Natural killer cell (primary cell): ENCODE measurements at regions not wholly inside any gene's neighbourhood (a gene's known extent, or its start where the extent isn't known, plus 50 kb on each side); places are given as distances from the start of the nearest gene placed in this dataset.

Source experiments
- ATAC-seq, 3 donors: fragments of 150-1000 bp in 2 of 3; fragments of 200-7000 bp in 1 of 3; cut with Tn5 transposase; 1 replicate in 1 of 3; 2 replicates in 2 of 3; pipeline ENCODE4 v1.10.0; 2021; ENCODE audit warnings: mild to moderate bottlenecking in 2 of 3, moderate library complexity in 2 of 3
- DNase-seq, 2 donors: peaks; one replicate each; pipeline versions ENCODE4 v3.0.0 to v3.0.0-alpha.2; 2013 to 2021; ENCODE audit warnings: mixed read lengths in 1 of 2
- H3K27ac ChIP-seq: one replicate; pipeline ENCODE4 v1.5.1; 2013; ENCODE audit warnings: mild to moderate bottlenecking, low read length
- H3K27me3 ChIP-seq: one replicate; pipeline ENCODE4 v1.6.1; 2013; ENCODE audit warnings: low read length; ENCODE audit not compliant: control insufficient read depth, insufficient read depth
- H3K36me3 ChIP-seq: one replicate; pipeline ENCODE4 v1.6.1; 2013; ENCODE audit warnings: low read length; ENCODE audit not compliant: control insufficient read depth, insufficient read depth
- H3K4me1 ChIP-seq: one replicate; pipeline ENCODE4 v1.6.1; 2013; ENCODE audit warnings: low read length; ENCODE audit not compliant: control insufficient read depth, insufficient read depth
- H3K4me3 ChIP-seq: one replicate; pipeline ENCODE4 v1.5.1; 2013; ENCODE audit warnings: low read length
- H3K9me3 ChIP-seq: one replicate; pipeline ENCODE4 v1.6.1; 2013; ENCODE audit warnings: low read length; ENCODE audit not compliant: control insufficient read depth, insufficient read depth
- H3K27ac Mint-ChIP-seq, 2 donors: one replicate each; pipeline ENCODE4 v1.8.0; 2022; ENCODE audit warnings: mild to moderate bottlenecking in 2 of 2, mixed read lengths in 2 of 2, moderate library complexity in 1 of 2
- H3K27me3 Mint-ChIP-seq, 2 donors: one replicate each; pipeline ENCODE4 v1.8.0; 2022; ENCODE audit warnings: low read depth in 2 of 2, mixed read lengths in 2 of 2
- H3K36me3 Mint-ChIP-seq: one replicate; pipeline ENCODE4 v1.8.0; 2022; ENCODE audit warnings: mixed read lengths
- H3K4me1 Mint-ChIP-seq, 2 donors: one replicate each; pipeline ENCODE4 v1.8.0; 2022; ENCODE audit warnings: mixed read lengths in 2 of 2
- H3K4me3 Mint-ChIP-seq: one replicate; pipeline ENCODE4 v1.8.0; 2022; ENCODE audit warnings: mild to moderate bottlenecking, moderate library complexity, mixed read lengths
- H3K9me3 Mint-ChIP-seq, 2 donors: one replicate each; pipeline ENCODE4 v1.8.0; 2022; ENCODE audit warnings: mixed read lengths in 2 of 2
- WGBS: methylation state at CpG from one replicate; pipeline ENCODE4 v1.1.7; 2013; ENCODE audit warnings: missing lambda C conversion rate; ENCODE audit not compliant: insufficient coverage; 5-methylcytosine and 5-hydroxymethylcytosine counted together
- intact Hi-C: fragments of 100-400 bp; cut with micrococcal nuclease; formaldehyde crosslinking; loops from one replicate; pipeline ENCODE4 v1.14.2; 2022
- TF ChIP-seq, protein P1 (sequence below): fragments of 200-600 bp; IDR thresholded peaks from one replicate; pipeline ENCODE4 v1.8.0; 2022; ENCODE audit warnings: antibody characterized with exemption

DNA sequence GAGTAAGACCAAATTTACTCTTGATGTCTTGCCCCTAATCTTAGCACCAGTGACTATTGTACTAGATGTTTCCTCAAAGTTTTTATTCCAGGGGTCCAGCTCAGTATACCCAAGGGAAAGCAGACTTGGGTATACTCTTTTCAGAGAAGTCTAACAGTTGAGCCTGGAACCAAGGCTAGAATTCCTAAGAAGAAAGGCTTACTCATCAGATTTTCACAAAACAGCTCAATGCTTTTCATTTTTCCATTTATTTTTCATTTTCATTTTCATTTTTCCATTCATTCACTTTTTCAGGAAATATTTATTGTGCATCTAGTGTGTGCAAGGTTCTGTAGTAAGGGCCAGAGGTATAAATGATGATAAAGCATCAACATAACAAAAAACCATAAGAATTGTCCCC lies 143.2 kb downstream of the PHLDA1 start:
- no peak overlapping the region for H3K27ac ChIP-seq
- no peak for DNase-seq
- intact Hi-C loops = no loop called here
- Mint-ChIP-seq H3K27me3 (peaks cover 37 to 53% of the 10 kb centered on the region in 2 donors), H3K4me3 (no peak overlapping the region), H3K27ac (no peak overlapping the region), H3K9me3 (no peaks in the 10 kb centered on the region), H3K4me1 (no peaks in the 10 kb centered on the region), H3K36me3 (no peaks in the 10 kb centered on the region)
- H3K27me3 ChIP-seq = peaks cover 6% of the 10 kb centered on the region
- ATAC-seq = no peak
- H3K9me3 ChIP-seq = no peaks in the 10 kb centered on the region
- H3K4me1 ChIP-seq = no peaks in the 10 kb centered on the region
- TF ChIP-seq, protein P1, sequence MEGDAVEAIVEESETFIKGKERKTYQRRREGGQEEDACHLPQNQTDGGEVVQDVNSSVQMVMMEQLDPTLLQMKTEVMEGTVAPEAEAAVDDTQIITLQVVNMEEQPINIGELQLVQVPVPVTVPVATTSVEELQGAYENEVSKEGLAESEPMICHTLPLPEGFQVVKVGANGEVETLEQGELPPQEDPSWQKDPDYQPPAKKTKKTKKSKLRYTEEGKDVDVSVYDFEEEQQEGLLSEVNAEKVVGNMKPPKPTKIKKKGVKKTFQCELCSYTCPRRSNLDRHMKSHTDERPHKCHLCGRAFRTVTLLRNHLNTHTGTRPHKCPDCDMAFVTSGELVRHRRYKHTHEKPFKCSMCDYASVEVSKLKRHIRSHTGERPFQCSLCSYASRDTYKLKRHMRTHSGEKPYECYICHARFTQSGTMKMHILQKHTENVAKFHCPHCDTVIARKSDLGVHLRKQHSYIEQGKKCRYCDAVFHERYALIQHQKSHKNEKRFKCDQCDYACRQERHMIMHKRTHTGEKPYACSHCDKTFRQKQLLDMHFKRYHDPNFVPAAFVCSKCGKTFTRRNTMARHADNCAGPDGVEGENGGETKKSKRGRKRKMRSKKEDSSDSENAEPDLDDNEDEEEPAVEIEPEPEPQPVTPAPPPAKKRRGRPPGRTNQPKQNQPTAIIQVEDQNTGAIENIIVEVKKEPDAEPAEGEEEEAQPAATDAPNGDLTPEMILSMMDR = no peak
- no peaks in the 10 kb centered on the region for H3K36me3 ChIP-seq
- H3K4me3 ChIP-seq = no peak overlapping the region

DNA sequence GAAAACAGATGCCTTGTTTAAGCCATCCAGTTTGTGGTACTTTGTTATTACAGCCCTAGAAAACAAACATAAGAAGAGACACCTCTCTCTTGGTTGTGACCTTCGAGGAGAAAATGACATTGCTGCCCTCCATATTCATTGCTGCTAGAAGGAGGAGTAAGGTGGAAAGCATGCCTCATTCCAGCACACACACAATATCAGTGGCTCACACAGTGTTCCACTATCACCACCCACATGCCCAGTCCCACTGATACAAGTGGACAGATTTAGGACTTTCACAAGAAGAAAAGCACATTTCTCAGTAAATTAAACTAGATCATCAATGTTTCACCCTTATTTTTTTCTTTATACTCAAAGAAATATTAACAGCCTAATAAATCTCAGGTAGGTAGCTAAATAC lies 143.6 kb downstream of the PHLDA1 start:
- H3K36me3 ChIP-seq = no peaks in the 10 kb centered on the region
- no peaks in the 10 kb centered on the region for H3K4me1 Mint-ChIP-seq

DNA sequence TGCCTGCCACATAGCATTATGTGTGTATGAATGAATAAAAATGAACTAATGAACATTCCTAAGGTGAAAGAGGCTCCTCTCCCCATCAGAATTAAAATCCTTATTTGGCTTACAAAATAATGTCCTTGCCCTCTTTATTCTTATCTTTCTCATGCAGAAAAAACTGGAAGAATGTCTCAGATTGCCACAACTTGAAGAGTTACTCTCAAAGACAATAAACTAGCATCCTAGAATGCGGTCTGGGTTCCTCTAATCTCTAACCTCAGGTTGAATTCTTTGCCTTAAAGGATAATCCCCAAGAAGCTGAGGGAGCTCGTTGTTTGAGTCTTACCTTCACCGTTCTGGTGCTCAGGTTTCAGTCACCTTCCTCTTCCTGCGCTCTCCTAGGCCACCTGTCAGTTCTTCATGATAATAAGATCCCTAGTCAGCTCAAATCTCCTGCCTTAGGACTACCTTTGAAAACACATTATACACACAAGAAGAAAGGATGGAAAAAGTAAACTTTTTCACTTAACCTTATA lies 147.1 kb downstream of the PHLDA1 start:
- H3K4me3 ChIP-seq = no peak overlapping the region
- intact Hi-C loops = no loop called here
- no peaks in the 10 kb centered on the region for H3K9me3 ChIP-seq
- H3K27ac ChIP-seq = no peak overlapping the region
- Mint-ChIP-seq H3K9me3 (no peaks in the 10 kb centered on the region), H3K36me3 (no peaks in the 10 kb centered on the region), H3K27me3 (peaks cover 25 to 45% of the 10 kb centered on the region in 2 donors), H3K4me1 (no peaks in the 10 kb centered on the region), H3K4me3 (no peak overlapping the region), H3K27ac (no peak overlapping the region)
- DNase-seq (no peak), ATAC-seq (no peak)
- 93% methylated on average over 4 of the region's 4 CpGs for WGBS
- TF ChIP-seq, protein P1 = no peak
- H3K27me3 ChIP-seq = peaks cover 10% of the 10 kb centered on the region
- H3K4me1 ChIP-seq = no peaks in the 10 kb centered on the region
- no peaks in the 10 kb centered on the region for H3K36me3 ChIP-seq

More for the DNA sequence above, 143.6 kb downstream of the PHLDA1 start:
- H3K4me1 ChIP-seq = no peaks in the 10 kb centered on the region
- Mint-ChIP-seq H3K27ac (no peak overlapping the region), H3K36me3 (no peaks in the 10 kb centered on the region), H3K27me3 (peaks cover 39 to 57% of the 10 kb centered on the region in 2 donors), H3K4me3 (no peak overlapping the region), H3K9me3 (no peaks in the 10 kb centered on the region)
- TF ChIP-seq, protein P1 = no peak
- H3K27me3 ChIP-seq = peaks cover 6% of the 10 kb centered on the region
- no CpG with 5 or more reads among the region's 1 CpG for WGBS
- no peaks in the 10 kb centered on the region for H3K9me3 ChIP-seq
- ATAC-seq (no peak), DNase-seq (no peak)
- no peak overlapping the region for H3K4me3 ChIP-seq
- intact Hi-C loops = no loop called here
- H3K27ac ChIP-seq = no peak overlapping the region

DNA sequence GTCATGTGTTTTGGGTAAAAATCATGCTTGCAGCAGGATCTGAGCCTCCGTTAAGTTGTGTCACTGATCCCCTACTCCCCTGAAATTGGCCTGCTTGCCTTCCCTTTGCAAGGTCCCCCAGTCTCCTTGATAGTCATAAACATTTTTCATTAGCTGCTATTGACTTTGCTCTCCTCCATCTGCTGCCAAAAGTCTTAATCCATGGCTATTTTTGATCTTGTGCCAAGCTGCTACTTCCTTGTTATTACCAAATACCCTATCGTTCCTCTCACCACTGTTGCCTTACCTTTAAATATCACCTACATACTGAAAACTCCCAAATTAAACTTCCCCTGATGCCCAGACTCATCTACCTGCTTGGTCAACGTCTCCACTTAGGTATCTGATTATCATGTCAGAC lies 148.3 kb downstream of the PHLDA1 start:
- Histone ChIP-seq H3K9me3 (no peaks in the 10 kb centered on the region), H3K36me3 (no peaks in the 10 kb centered on the region), H3K27me3 (peaks cover 7% of the 10 kb centered on the region), H3K27ac (no peak overlapping the region), H3K4me3 (no peak overlapping the region), H3K4me1 (no peaks in the 10 kb centered on the region)
- no peak for ATAC-seq
- no peaks in the 10 kb centered on the region for H3K4me1 Mint-ChIP-seq
- TF ChIP-seq, protein P1 = no peak
- no peaks in the 10 kb centered on the region for H3K9me3 Mint-ChIP-seq
- no peak overlapping the region for H3K27ac Mint-ChIP-seq
- H3K4me3 Mint-ChIP-seq = no peak overlapping the region
- WGBS = 70% methylated on average over 3 of the region's 3 CpGs
- intact Hi-C loops = no loop called here
- H3K27me3 Mint-ChIP-seq = peaks cover 24 to 38% of the 10 kb centered on the region in 2 donors
- DNase-seq = no peak
- H3K36me3 Mint-ChIP-seq = no peaks in the 10 kb centered on the region
